ENCODE measurements at regions not wholly inside any gene's neighbourhood (a gene's known extent, or its start where the extent isn't known, plus 50 kb on each side); places are given as distances from the start of the nearest gene placed in this dataset.
A peak's percentile ranks its signal among the peaks of the same experiment; 100 is the strongest.

DNA sequence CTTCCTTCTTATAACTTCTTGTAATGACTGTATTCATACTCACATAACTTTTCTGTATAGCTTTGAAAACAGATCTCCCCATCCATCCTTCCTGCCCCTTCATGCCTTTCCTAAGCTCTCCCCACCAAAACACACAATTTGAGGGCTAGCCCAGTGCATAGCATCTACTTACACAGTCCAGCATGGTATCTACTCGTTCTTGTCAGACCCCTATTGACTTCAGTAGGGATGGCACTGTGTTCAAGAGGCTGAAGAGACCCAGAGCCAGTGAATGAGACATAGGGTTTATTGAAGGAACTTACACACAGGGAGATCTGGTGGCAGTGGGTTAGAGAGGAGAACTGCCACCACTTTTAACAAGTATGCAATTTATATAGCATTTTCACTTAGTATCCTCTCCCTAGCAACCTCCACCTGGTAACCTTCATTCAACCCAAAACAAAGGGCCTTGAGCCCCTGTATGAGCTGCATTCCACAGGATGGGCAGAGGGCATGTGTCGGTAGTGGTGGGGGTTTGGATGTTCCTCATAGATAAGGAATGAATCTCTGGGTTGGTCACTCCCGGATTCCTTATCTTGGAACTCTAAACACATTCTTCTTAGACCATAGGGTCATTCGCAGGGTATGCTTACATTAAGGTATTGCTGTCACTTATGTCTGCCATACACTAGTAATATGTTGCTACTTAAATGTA is 64.9 kb upstream of the GNG12 start:
- TF ChIP-seq EZH2 (IDR thresholded peaks at IDR 0.05; ENCODE audit: insufficient read depth, poor library complexity, severe bottlenecking) (no peak), EZH2phosphoT487 (IDR thresholded peaks at IDR 0.05; ENCODE audit: insufficient read depth, low read depth) (no peak)
- in situ Hi-C loops (cut with MboI) = no loop called here
- WGBS, 2 experiments (ENCODE audit: low coverage in 1 of 2, low lambda C conversion rate in 2 of 2, missing lambda C conversion rate in 2 of 2) = 53 to 63% methylated on average over 4 of the region's 4 CpGs
- Histone ChIP-seq H3K27me3 (replicated peaks; ENCODE audit: insufficient read depth) (no peaks in the 10 kb centered on the region), H4K20me1 (ENCODE audit: insufficient read depth) (no peaks in the 10 kb centered on the region), H3K9ac (no peak overlapping the region), H3F3A (ENCODE audit: insufficient read depth) (no peaks in the 10 kb centered on the region), H3K9me3 (ENCODE audit: low read depth) (no peaks in the 10 kb centered on the region), H3K4me1 (ENCODE audit: insufficient read depth) (peaks cover 12% of the 10 kb centered on the region), H3K79me2 (ENCODE audit: insufficient read depth) (no peaks in the 10 kb centered on the region), H3K27ac (no peak overlapping the region), H2AFZ (0 out of 2 replicates have a peak overlapping the region, but pooled peaks have one; percentile 16), H3K4me2 (ENCODE audit: unreplicated experiment) (no peak overlapping the region), H3K4me3 (no peak overlapping the region), H3K36me3 (ENCODE audit: low read depth) (no peaks in the 10 kb centered on the region), H3K9me2 (ENCODE audit: insufficient read depth) (no peaks in the 10 kb centered on the region)
- peak; percentile 5 for DNase-seq

DNA sequence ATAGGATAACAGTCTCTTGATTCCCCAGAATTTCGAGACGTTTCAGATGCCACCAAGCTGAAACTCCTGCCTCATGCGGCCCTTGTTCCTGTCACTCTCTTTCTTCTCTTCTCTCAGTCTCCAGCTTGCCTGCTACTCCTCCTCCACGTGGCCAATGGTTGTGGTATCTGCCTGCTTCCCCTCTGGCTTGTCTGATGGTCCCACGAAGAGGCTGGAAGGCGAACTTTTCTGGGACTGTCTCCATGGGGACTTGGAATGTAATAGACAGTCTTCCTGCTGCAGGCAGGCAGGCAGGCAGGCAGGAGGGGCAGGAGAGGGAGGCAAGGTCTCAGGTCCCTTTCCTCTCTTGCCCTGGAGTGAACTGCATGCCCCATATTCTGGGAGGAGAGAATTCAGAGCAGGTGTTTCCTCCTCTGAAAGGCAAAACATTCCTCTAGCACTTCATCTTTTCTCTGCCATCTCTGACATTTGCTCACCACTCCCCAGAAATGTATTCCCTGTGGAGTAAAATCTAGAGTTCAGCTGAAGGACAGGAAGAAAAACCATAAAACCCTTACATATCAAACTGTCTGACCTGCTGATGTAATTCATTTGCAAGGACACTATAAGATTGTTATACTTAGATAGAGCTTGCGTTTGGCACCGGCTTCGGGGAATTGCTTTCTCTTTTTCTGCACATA is 64.1 kb upstream of the GNG12 start:
- WGBS, 2 experiments (ENCODE audit: low coverage in 1 of 2, low lambda C conversion rate in 2 of 2, missing lambda C conversion rate in 2 of 2) = 63 to 66% methylated on average over 9 of the region's 9 CpGs
- no peaks in the 10 kb centered on the region for H3K27me3 ChIP-seq (replicated peaks; ENCODE audit: insufficient read depth)
- peaks cover 12% of the 10 kb centered on the region for H3K4me1 ChIP-seq (ENCODE audit: insufficient read depth)
- in situ Hi-C loops (cut with MboI) = no loop called here
- no peaks in the 10 kb centered on the region for H3K9me2 ChIP-seq (ENCODE audit: insufficient read depth)
- H2AFZ ChIP-seq = no peak overlapping the region
- H3K9me3 ChIP-seq (ENCODE audit: low read depth) = no peaks in the 10 kb centered on the region
- H3K36me3 ChIP-seq (ENCODE audit: low read depth) = no peaks in the 10 kb centered on the region
- no peak overlapping the region for H3K4me2 ChIP-seq (ENCODE audit: unreplicated experiment)
- H3K9ac ChIP-seq = no peak overlapping the region
- peak; percentile 12 for DNase-seq
- no peak overlapping the region for H3K4me3 ChIP-seq
- no peaks in the 10 kb centered on the region for H4K20me1 ChIP-seq (ENCODE audit: insufficient read depth)
- no peak overlapping the region for H3K27ac ChIP-seq
- H3F3A ChIP-seq (ENCODE audit: insufficient read depth) = no peaks in the 10 kb centered on the region
- no peak for TF ChIP-seq EZH2 (IDR thresholded peaks at IDR 0.05; ENCODE audit: insufficient read depth, poor library complexity, severe bottlenecking)
- no peak for TF ChIP-seq EZH2phosphoT487 (IDR thresholded peaks at IDR 0.05; ENCODE audit: insufficient read depth, low read depth)
- H3K79me2 ChIP-seq (ENCODE audit: insufficient read depth) = no peaks in the 10 kb centered on the region

DNA sequence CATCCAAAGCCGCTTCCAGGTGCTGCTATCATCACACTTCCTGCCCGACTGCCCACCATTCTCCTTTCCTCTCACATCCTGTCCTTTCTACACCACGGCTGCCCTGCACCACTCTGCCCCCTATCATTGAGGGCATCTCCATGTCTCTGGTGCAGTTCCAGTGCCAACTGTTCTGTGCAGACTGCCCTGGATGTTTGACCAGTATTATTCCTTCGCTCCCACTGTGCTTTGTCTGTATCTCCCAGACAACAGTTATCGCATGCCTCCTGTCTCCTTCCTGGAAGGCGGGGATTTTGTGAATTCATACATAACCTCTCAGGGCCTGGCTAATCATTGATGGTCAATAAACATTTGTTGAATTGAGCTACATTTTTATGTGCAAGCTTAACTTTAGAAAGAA is 63.6 kb upstream of the GNG12 start:
- Histone ChIP-seq H3K36me3 (ENCODE audit: low read depth) (no peaks in the 10 kb centered on the region), H3K9ac (no peak overlapping the region)

DNA sequence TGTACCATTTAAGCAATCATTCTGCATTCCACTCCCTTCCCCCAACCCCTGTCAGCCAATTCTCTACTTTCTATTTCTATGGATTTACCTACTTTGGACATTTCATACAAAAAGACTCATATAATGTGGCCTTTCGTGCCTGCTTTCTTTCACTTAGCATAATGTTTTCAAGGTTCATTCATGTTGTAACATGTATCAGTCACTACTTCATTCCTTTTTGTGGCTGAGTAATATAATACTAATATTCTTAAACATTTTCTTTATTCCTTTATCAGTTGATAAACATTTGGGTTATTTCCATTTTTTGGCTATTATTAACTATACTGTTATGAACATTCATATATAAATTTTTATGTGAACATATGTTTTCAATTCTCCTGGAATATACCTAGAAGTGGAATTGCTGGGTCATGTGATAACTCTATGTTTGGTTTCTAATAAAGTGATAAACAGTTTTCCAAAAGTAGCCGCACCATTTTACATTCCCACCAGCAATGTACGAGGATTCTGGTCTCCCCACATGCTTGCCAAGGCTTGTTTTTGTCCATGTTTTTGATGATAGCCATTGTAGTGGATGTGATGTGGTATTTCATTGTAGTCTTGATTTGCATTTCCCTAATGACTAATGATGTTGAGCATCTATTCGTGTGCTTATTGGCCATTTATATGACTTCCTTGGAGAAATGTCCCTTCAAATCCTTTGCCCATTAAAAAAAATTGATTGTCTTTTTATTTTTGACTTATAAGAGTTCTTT is 61.9 kb upstream of the GNG12 start:
- no peak for TF ChIP-seq EZH2 (IDR thresholded peaks at IDR 0.05; ENCODE audit: insufficient read depth, poor library complexity, severe bottlenecking)
- TF ChIP-seq EZH2phosphoT487 (IDR thresholded peaks at IDR 0.05; ENCODE audit: insufficient read depth, low read depth) = no peak
- no peak for DNase-seq

More for the DNA sequence above, 63.6 kb upstream of the GNG12 start:
- Histone ChIP-seq H3F3A (ENCODE audit: insufficient read depth) (no peaks in the 10 kb centered on the region), H2AFZ (no peak overlapping the region), H3K9me3 (ENCODE audit: low read depth) (no peaks in the 10 kb centered on the region), H3K27ac (no peak overlapping the region), H3K4me1 (ENCODE audit: insufficient read depth) (peaks cover 12% of the 10 kb centered on the region), H3K9me2 (ENCODE audit: insufficient read depth) (no peaks in the 10 kb centered on the region), H4K20me1 (ENCODE audit: insufficient read depth) (no peaks in the 10 kb centered on the region), H3K4me3 (no peak overlapping the region), H3K27me3 (replicated peaks; ENCODE audit: insufficient read depth) (no peaks in the 10 kb centered on the region), H3K79me2 (ENCODE audit: insufficient read depth) (no peaks in the 10 kb centered on the region), H3K4me2 (ENCODE audit: unreplicated experiment) (no peak overlapping the region)
- 98 to 99% methylated on average over 6 of the region's 6 CpGs for WGBS, 2 experiments (ENCODE audit: low coverage in 1 of 2, low lambda C conversion rate in 2 of 2, missing lambda C conversion rate in 2 of 2)
- DNase-seq = no peak
- TF ChIP-seq EZH2phosphoT487 (IDR thresholded peaks at IDR 0.05; ENCODE audit: insufficient read depth, low read depth) (no peak), EZH2 (IDR thresholded peaks at IDR 0.05; ENCODE audit: insufficient read depth, poor library complexity, severe bottlenecking) (no peak)
- in situ Hi-C loops (cut with MboI) = no loop called here

More for the DNA sequence above, 61.9 kb upstream of the GNG12 start:
- Histone ChIP-seq H3K4me3 (no peak overlapping the region), H3K27me3 (replicated peaks; ENCODE audit: insufficient read depth) (no peaks in the 10 kb centered on the region), H3K4me1 (ENCODE audit: insufficient read depth) (peaks cover 22% of the 10 kb centered on the region), H3F3A (ENCODE audit: insufficient read depth) (peaks cover 6% of the 10 kb centered on the region), H2AFZ (no peak overlapping the region), H3K9me2 (ENCODE audit: insufficient read depth) (no peaks in the 10 kb centered on the region), H3K4me2 (ENCODE audit: unreplicated experiment) (no peak overlapping the region), H4K20me1 (ENCODE audit: insufficient read depth) (no peaks in the 10 kb centered on the region), H3K27ac (no peak overlapping the region), H3K9me3 (ENCODE audit: low read depth) (no peaks in the 10 kb centered on the region), H3K36me3 (ENCODE audit: low read depth) (no peaks in the 10 kb centered on the region), H3K9ac (no peak overlapping the region), H3K79me2 (ENCODE audit: insufficient read depth) (no peaks in the 10 kb centered on the region)
- in situ Hi-C loops (cut with MboI) = no loop called here
- 96 to 97% methylated on average over 4 of the region's 4 CpGs for WGBS, 2 experiments (ENCODE audit: low coverage in 1 of 2, low lambda C conversion rate in 2 of 2, missing lambda C conversion rate in 2 of 2)
